OCI-LY3 (cell line): ENCODE measurements at regions not wholly inside any gene's neighbourhood (a gene's known extent, or its start where the extent isn't known, plus 50 kb on each side); places are given as distances from the start of the nearest gene placed in this dataset.

Experiments used
- H2AFZ ChIP-seq: fragments of 200-600, 300-600 bp; shearing (Covaris generic); 2 replicates; pipeline ENCODE4 v1.6.0; 2014; ENCODE audit warnings: antibody characterized with exemption, low read depth, low read length
- H3K27ac ChIP-seq: fragments of 200-600, 300-600 bp; sonication (generic); 2 replicates; pipeline ENCODE4 v1.5.1; 2014; ENCODE audit warnings: mild to moderate bottlenecking, low read length, moderate library complexity, mixed read lengths
- H3K27me3 ChIP-seq: fragments of 200-600, 300-600 bp; sonication (generic); 2 replicates; pipeline ENCODE4 v1.6.1; 2014; ENCODE audit warnings: low read depth, low read length, mixed read lengths
- H3K36me3 ChIP-seq: fragments of 200-600, 300-600 bp; sonication (generic); replicated peaks from 2 replicates; pipeline ENCODE3; 2014; ENCODE audit warnings: low read depth, low read length, mixed read lengths
- H3K4me1 ChIP-seq: fragments of 300-600, 200-600 bp; sonication (generic); 2 replicates; pipeline ENCODE4 v1.6.1; 2014; ENCODE audit warnings: low read length, mixed read lengths
- H3K4me2 ChIP-seq: fragments of 200-600, 300-600 bp; sonication (generic); 2 replicates; pipeline ENCODE4 v1.6.1; 2014; ENCODE audit warnings: low read length, mixed read lengths
- H3K4me3 ChIP-seq: fragments of 300-600, 200-600 bp; sonication (generic); 2 replicates; pipeline ENCODE4 v1.5.1; 2014; ENCODE audit warnings: antibody characterized with exemption, mild to moderate bottlenecking, low read length, moderate library complexity
- H3K79me2 ChIP-seq: fragments of 300-600, 200-600 bp; shearing (Covaris generic); 2 replicates; pipeline ENCODE4 v1.6.1; 2014; ENCODE audit warnings: mild to moderate bottlenecking, low read length, mixed read lengths
- H3K9ac ChIP-seq: fragments of 300-600, 200-600 bp; shearing (Covaris generic); 2 replicates; pipeline ENCODE4 v1.6.0; 2014; ENCODE audit warnings: mild to moderate bottlenecking, low read length, moderate library complexity
- H3K9me3 ChIP-seq: fragments of 200-600, 300-600 bp; shearing (Covaris generic); 2 replicates; pipeline ENCODE4 v1.6.1; 2014; ENCODE audit warnings: low read length, mixed read lengths; ENCODE audit not compliant: insufficient read depth
- H4K20me1 ChIP-seq: fragments of 200-600, 300-600 bp; sonication (generic); 2 replicates; pipeline ENCODE4 v1.6.1; 2016; ENCODE audit warnings: low read length, mixed read lengths; ENCODE audit not compliant: insufficient read depth
- CTCF ChIP-seq: fragments of 200-600, 300-600 bp; sonication (generic); IDR thresholded peaks from 2 replicates; pipeline ENCODE4 v1.5.1; 2014; ENCODE audit warnings: antibody characterized with exemption, low read length, low read depth
- EZH2phosphoT487 ChIP-seq: fragments of 200-600 bp; shearing (Covaris generic); IDR thresholded peaks from 2 replicates; pipeline ENCODE4 v1.6.1; 2018; ENCODE audit warnings: antibody characterized with exemption, mixed run types, low read depth

- no peak overlapping the region for H3K27ac ChIP-seq
- H3K4me2 ChIP-seq: no peak overlapping the region
- H3K27me3 ChIP-seq: no peaks in the 10 kb centered on the region
- no peaks in the 10 kb centered on the region for H4K20me1 ChIP-seq
- no peak for TF ChIP-seq CTCF
- TF ChIP-seq EZH2phosphoT487: no peak
- no peaks in the 10 kb centered on the region for H3K4me1 ChIP-seq
- no peaks in the 10 kb centered on the region for H3K36me3 ChIP-seq
- no peaks in the 10 kb centered on the region for H3K9me3 ChIP-seq
- H2AFZ ChIP-seq: no peak overlapping the region
- no peak overlapping the region for H3K4me3 ChIP-seq
- no peak overlapping the region for H3K9ac ChIP-seq
- H3K79me2 ChIP-seq: no peaks in the 10 kb centered on the region
Observed at GRCh38 chr1:143727263-143727662, 244.5 kb downstream of the FAM72C start.

DNA sequence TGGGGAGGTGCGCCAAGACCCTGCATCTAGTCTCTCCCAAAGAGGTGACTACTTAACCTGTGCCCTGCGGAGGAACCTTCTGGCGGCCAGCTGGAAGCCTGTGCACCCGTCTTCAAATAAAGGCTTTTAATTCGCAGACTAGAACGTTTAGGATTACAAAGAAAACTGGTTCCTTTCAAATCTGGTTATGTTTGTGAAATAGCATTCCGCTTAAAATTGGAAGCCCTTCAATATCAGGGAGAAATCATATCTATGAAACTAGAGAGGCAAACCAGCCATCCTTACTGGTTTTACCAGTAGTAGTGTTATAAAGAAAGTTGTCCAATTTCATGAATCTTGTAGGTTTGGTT lies 250.8 kb downstream of the FAM72C start:
- Histone ChIP-seq H2AFZ (no peak overlapping the region), H3K27me3 (no peaks in the 10 kb centered on the region), H3K4me1 (no peaks in the 10 kb centered on the region), H3K36me3 (no peaks in the 10 kb centered on the region), H3K79me2 (no peaks in the 10 kb centered on the region), H3K9me3 (no peaks in the 10 kb centered on the region), H4K20me1 (no peaks in the 10 kb centered on the region), H3K9ac (no peak overlapping the region), H3K4me2 (no peak overlapping the region), H3K27ac (no peak overlapping the region), H3K4me3 (no peak overlapping the region)
- TF ChIP-seq CTCF (no peak), EZH2phosphoT487 (no peak)

DNA sequence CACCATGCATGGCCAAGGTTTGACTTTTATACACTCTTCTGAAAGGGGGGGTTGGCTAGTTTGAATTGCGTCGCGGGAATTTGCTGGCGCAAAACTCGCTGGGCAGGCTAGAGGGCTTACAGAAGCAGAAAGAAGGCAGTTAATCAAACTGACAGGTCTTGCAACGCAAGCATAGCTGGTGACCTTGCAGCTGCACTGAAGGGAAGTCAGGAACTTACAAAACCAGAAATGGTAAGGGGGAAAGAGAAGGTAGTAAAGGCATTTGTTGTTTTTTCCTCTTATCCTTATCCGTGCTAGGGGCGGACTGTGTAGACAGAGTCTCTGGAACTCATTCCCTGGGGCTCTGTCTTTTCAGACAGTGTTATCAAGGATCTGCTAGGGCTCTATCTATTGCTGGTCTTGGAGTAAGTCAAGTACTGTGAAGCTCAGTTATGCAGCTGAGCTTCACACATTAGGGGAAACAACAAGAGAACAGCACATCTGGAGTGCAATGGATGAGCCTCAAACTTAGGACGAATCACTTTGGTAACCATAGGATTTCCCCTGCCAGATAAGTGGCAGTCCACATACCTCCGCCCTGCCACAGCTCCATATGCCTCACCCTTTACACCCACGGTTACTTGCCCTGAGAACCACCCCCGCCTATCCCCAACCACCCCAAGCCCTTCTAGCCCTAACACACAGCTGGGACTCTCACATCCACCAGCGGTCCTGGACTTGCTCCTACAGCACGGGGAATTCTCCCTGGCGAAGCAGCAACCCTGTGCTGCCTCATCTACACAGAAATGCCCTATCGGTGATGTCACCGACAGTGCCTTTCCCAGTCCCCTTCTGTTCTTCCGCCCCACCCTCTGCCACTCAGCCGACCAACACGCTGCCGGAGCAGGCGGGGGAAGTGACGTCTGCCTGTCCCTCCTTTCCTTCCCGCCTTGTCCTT lies 251.4 kb downstream of the FAM72C start:
- H3K36me3 ChIP-seq: no peaks in the 10 kb centered on the region
- H3K79me2 ChIP-seq: no peaks in the 10 kb centered on the region
- no peak overlapping the region for H3K4me2 ChIP-seq
- H4K20me1 ChIP-seq: no peaks in the 10 kb centered on the region
- H3K27ac ChIP-seq: no peak overlapping the region
- TF ChIP-seq CTCF (no peak), EZH2phosphoT487 (no peak)
- no peak overlapping the region for H3K9ac ChIP-seq
- no peak overlapping the region for H3K4me3 ChIP-seq
- H2AFZ ChIP-seq: no peak overlapping the region
- H3K4me1 ChIP-seq: no peaks in the 10 kb centered on the region
- H3K27me3 ChIP-seq: no peaks in the 10 kb centered on the region
- no peaks in the 10 kb centered on the region for H3K9me3 ChIP-seq

DNA sequence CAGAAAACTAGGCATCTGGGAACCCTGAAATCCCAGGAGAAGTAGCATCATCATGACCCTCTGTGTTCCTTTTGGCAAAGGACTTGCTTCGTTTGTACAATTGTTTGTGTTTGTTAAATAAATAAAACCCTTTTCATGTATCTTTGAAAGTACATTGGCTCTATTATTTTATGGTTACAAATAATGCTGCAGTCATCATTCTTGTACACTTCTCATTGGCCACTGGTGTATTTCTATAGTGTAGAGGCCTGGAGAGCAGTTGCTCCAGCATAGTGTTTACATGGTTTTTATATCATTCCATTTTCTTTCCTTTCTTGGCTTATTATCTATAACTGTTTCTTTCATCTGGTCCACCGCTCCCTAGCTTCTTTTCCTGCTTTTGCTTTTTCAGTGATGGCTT lies 253.3 kb downstream of the FAM72C start:
- Histone ChIP-seq H3K4me2 (no peak overlapping the region), H3K27ac (no peak overlapping the region), H4K20me1 (no peaks in the 10 kb centered on the region), H3K36me3 (no peaks in the 10 kb centered on the region), H2AFZ (no peak overlapping the region), H3K27me3 (no peaks in the 10 kb centered on the region), H3K4me3 (no peak overlapping the region), H3K4me1 (no peaks in the 10 kb centered on the region), H3K9ac (no peak overlapping the region), H3K79me2 (no peaks in the 10 kb centered on the region), H3K9me3 (no peaks in the 10 kb centered on the region)
- TF ChIP-seq CTCF (no peak), EZH2phosphoT487 (no peak)
